ENCODE measurements at regions not wholly inside any gene's neighbourhood (a gene's known extent, or its start where the extent isn't known, plus 50 kb on each side); places are given as distances from the start of the nearest gene placed in this dataset.

- TF ChIP-seq CTCF (conservative IDR thresholded peaks at IDR 0.05; ENCODE audit: low read length) (no peak), EZH2phosphoT487 (IDR thresholded peaks at IDR 0.05; ENCODE audit: borderline replicate concordance, low read depth, low read length) (no peak)
Observed at GRCh38 chr1:25111706-25112105, 120.6 kb downstream of the SYF2 start.
